ENCODE measurements at regions not wholly inside any gene's neighbourhood (a gene's known extent, or its start where the extent isn't known, plus 50 kb on each side); places are given as distances from the start of the nearest gene placed in this dataset.
"Not testable (repeated sequence)": the region's sequence is repeated elsewhere in the genome, so short reads cannot be mapped to it uniquely, and the experiment has no call there.

DNA sequence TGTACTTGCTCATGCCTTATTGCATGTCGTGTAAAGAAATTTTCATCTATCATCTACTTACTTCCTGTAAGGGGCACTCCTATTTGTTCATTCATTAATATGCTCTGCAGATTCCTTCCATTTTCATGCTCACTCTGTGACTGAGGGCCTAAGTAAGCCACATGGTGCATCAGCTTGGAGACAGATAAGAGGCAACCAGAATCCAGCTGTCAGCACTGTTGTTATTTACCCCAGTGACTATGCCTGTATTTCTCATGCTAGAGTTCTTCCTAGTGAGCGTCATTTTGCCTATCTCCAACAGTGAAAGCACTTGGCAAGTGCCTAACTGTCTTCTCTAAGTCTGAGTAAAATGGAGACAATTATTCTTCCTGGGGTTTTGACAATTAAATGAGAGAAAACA, 124.8 kb upstream of the ABI3BP start:
- peaks cover 0 to 11% (median 4%) of the 10 kb centered on the region in 9 donors for H3K4me1 ChIP-seq
- peaks cover 0 to 1% (median 0%) of the 10 kb centered on the region in 11 donors for H3K9me3 ChIP-seq
- 38 to 50% methylated on average over 2 of the region's 2 CpGs for WGBS, 2 donors
- H3K27me3 ChIP-seq = no peaks in the 10 kb centered on the region
- ATAC-seq = peak in 7 of 8 donors; percentile 41 to 89 (median 70)
- H3K36me3 ChIP-seq = no peaks in the 10 kb centered on the region
- intact Hi-C loops (cut with DNase I) = loop anchor here in 1 of 10 donors (5.0 kb wide), 1 partner anchor 81 kb away; no protein-coding TSS in a partner anchor
- H3K4me3 ChIP-seq = no peak overlapping the region
- DNase-seq = peak in 1 of 2 donors; percentile 4
- no peak overlapping the region for H3K27ac ChIP-seq
- TF ChIP-seq CTCF (IDR thresholded peaks at IDR 0.05) = no peak

- DNase-seq (no peak), ATAC-seq (no peak)
- no peaks in the 10 kb centered on the region for H3K27me3 ChIP-seq
- peaks cover 0 to 5% (median 0%) of the 10 kb centered on the region in 11 donors for H3K9me3 ChIP-seq
- no peak overlapping the region for H3K27ac ChIP-seq
- intact Hi-C loops (cut with DNase I) = loop anchor here in 1 of 10 donors (5.0 kb wide), 1 partner anchor 80 kb away; no protein-coding TSS in a partner anchor
- H3K4me1 ChIP-seq = peaks cover 0 to 11% (median 4%) of the 10 kb centered on the region in 9 donors
- 65 to 68% methylated on average over 3 of the region's 3 CpGs for WGBS, 2 donors
- no peak for TF ChIP-seq CTCF (IDR thresholded peaks at IDR 0.05)
- H3K4me3 ChIP-seq = no peak overlapping the region
- no peaks in the 10 kb centered on the region for H3K36me3 ChIP-seq
These were observed 124.2 kb upstream of the ABI3BP start for GRCh38 chr3:101117465-101117864.

DNA sequence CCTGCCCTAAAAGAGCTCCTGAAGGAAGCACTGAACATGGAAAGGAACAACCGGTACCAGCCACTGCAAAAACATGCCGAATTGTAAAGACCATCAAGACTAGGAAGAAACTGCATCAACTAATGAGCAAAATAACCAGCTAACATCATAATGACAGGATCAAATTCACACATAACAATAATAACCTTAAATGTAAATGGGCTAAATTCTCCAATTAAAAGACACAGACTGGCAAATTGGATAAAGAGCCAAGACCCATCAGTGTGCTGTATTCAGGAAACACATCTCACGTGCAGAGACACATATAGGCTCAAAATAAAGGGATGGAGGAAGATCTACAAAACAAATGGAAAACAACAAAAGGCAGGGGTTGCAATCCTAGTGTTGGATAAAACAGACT, 117.1 kb upstream of the ABI3BP start:
- intact Hi-C loops (cut with DNase I); H3K4me3 ChIP-seq; H3K27me3 ChIP-seq; DNase-seq; H3K27ac ChIP-seq; ATAC-seq; H3K36me3 ChIP-seq; H3K4me1 ChIP-seq: not testable (repeated sequence)
- WGBS, 2 donors = 76 to 85% methylated on average over 3 of the region's 3 CpGs
- H3K9me3 ChIP-seq = peaks cover 0 to 35% (median 0%) of the 10 kb centered on the region in 11 donors

DNA sequence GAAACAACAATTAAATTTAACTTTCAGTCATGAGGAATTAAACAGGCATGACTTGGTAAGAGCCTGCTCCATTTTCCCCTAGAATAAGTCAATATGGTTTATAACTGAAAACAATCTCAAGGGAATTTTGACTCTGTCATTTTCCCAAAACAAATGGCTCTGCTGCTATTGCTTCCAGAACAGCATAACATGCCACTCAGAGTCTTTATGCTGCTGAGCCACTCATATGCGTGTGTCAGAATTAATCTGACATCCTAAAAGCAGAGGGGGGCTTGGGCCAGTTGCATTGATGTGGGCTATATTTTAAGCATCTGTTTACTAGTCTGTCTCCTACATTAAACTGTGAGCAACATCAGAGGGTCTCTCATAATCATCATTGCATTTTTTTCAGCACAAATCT, 111.1 kb upstream of the ABI3BP start:
- H3K4me3 ChIP-seq = no peak overlapping the region
- no peaks in the 10 kb centered on the region for H3K27me3 ChIP-seq
- intact Hi-C loops (cut with DNase I) = no loop called here
- H3K27ac ChIP-seq = no peak overlapping the region
- no peak for TF ChIP-seq CTCF (IDR thresholded peaks at IDR 0.05)
- no peaks in the 10 kb centered on the region for H3K36me3 ChIP-seq
- peaks cover 0 to 17% (median 0%) of the 10 kb centered on the region in 11 donors for H3K9me3 ChIP-seq
- DNase-seq (no peak), ATAC-seq (no peak)
- 48 to 61% methylated on average over 1 of the region's 1 CpG for WGBS, 2 donors
- no peaks in the 10 kb centered on the region for H3K4me1 ChIP-seq

- no peaks in the 10 kb centered on the region for H3K36me3 ChIP-seq
- no peaks in the 10 kb centered on the region for H3K27me3 ChIP-seq
- intact Hi-C loops (cut with DNase I) = no loop called here
- WGBS, 2 donors = 42 to 54% methylated on average over 4 of the region's 4 CpGs
- ATAC-seq = no peak
- H3K4me1 ChIP-seq = no peaks in the 10 kb centered on the region
- no peak overlapping the region for H3K27ac ChIP-seq
- no peak for DNase-seq
- peaks cover 0 to 3% (median 0%) of the 10 kb centered on the region in 11 donors for H3K9me3 ChIP-seq
- H3K4me3 ChIP-seq = no peak overlapping the region
- TF ChIP-seq CTCF (IDR thresholded peaks at IDR 0.05) = no peak
These were observed 109.6 kb upstream of the ABI3BP start for GRCh38 chr3:101102678-101103296.
